Liver (tissue), 8 donors: ENCODE measurements at regions not wholly inside any gene's neighbourhood (a gene's known extent, or its start where the extent isn't known, plus 50 kb on each side); places are given as distances from the start of the nearest gene placed in this dataset.

Source experiments
- DNase-seq: peaks from one replicate; pipeline ENCODE4 v3.0.0-alpha.2; 2017; ENCODE audit warnings: low spot score
- H3K27ac ChIP-seq, 2 donors: one replicate each; pipeline ENCODE4 v1.7.0; 2013; ENCODE audit warnings: inconsistent platforms in 2 of 2, low read length in 2 of 2, control low read depth in 1 of 2, low read depth in 1 of 2, mild to moderate bottlenecking in 1 of 2
- H3K27me3 ChIP-seq, 4 donors: one replicate each; pipeline versions ENCODE4 v1.6.1 to v1.7.0; 2013; ENCODE audit warnings: low read length in 3 of 4, inconsistent platforms in 1 of 4, mild to moderate bottlenecking in 1 of 4, moderate library complexity in 1 of 4; ENCODE audit not compliant: control insufficient read depth in 4 of 4, insufficient read depth in 4 of 4
- H3K36me3 ChIP-seq, 4 donors: one replicate each; pipeline versions ENCODE4 v1.6.1 to v1.7.0; 2013; ENCODE audit warnings: low read length in 3 of 4, mild to moderate bottlenecking in 3 of 4, low read depth in 1 of 4, moderate library complexity in 1 of 4; ENCODE audit not compliant: control insufficient read depth in 4 of 4, insufficient read depth in 3 of 4
- H3K4me1 ChIP-seq, 4 donors: one replicate each; pipeline versions ENCODE4 v1.6.1 to v1.7.0; 2013; ENCODE audit warnings: low read length in 3 of 4, mild to moderate bottlenecking in 3 of 4, moderate library complexity in 1 of 4; ENCODE audit not compliant: control insufficient read depth in 4 of 4, insufficient read depth in 4 of 4
- H3K4me3 ChIP-seq, 3 donors: one replicate each; pipeline versions ENCODE4 v1.6.1 to v1.7.0; 2013; ENCODE audit warnings: low read length in 3 of 3, control low read depth in 1 of 3, low read depth in 1 of 3, mild to moderate bottlenecking in 1 of 3
- H3K9ac ChIP-seq, 2 donors: one replicate each; pipeline ENCODE4 v1.7.0; 2013; ENCODE audit warnings: low read length in 2 of 2, mild to moderate bottlenecking in 2 of 2, moderate library complexity in 2 of 2, control low read depth in 1 of 2, low read depth in 1 of 2
- H3K9me3 ChIP-seq, 4 donors: one replicate each; pipeline versions ENCODE4 v1.6.1 to v1.7.0; 2013; ENCODE audit warnings: low read length in 3 of 4; ENCODE audit not compliant: control insufficient read depth in 4 of 4
- ATF3 ChIP-seq: IDR thresholded peaks from 2 replicates; pipeline ENCODE4 v1.6.1; 2016; ENCODE audit warnings: antibody characterized with exemption
- CTCF ChIP-seq: fragments of 150-350 bp; IDR thresholded peaks from 2 replicates; pipeline ENCODE4 v1.5.1; 2017; ENCODE audit warnings: improper control_type of control experiment, low read depth, low read length; ENCODE audit not compliant: missing input control
- EGR1 ChIP-seq, 2 donors: IDR thresholded peaks; 2 replicates each; pipeline ENCODE4 v1.6.1; 2016 to 2018; ENCODE audit warnings: antibody characterized with exemption in 2 of 2, low read depth in 2 of 2
- FOXA1 ChIP-seq: IDR thresholded peaks from 2 replicates; pipeline ENCODE4 v1.6.1; 2016; ENCODE audit warnings: antibody characterized with exemption
- GABPA ChIP-seq, 2 donors: IDR thresholded peaks in 1 of 2; conservative IDR thresholded peaks in 1 of 2; 2 replicates each; pipeline ENCODE4 v1.6.1; 2016; ENCODE audit warnings: antibody characterized with exemption in 2 of 2, mild to moderate bottlenecking in 1 of 2, moderate library complexity in 1 of 2
- HNF4A ChIP-seq, 2 donors: conservative IDR thresholded peaks; 2 replicates each; pipeline ENCODE4 v1.6.1; 2016; ENCODE audit warnings: antibody characterized with exemption in 2 of 2, mild to moderate bottlenecking in 2 of 2
- HNF4G ChIP-seq: IDR thresholded peaks from 2 replicates; pipeline ENCODE4 v1.6.1; 2016; ENCODE audit warnings: antibody characterized with exemption
- JUND ChIP-seq, 2 donors: IDR thresholded peaks; 2 replicates each; pipeline ENCODE4 v1.6.1; 2016; ENCODE audit warnings: antibody characterized with exemption in 2 of 2
- MAX ChIP-seq: IDR thresholded peaks from 2 replicates; pipeline ENCODE4 v1.6.1; 2016; ENCODE audit warnings: antibody characterized with exemption
- NR2F2 ChIP-seq: IDR thresholded peaks from 2 replicates; pipeline ENCODE4 v1.6.1; 2016; ENCODE audit warnings: antibody characterized with exemption
- RAD21 ChIP-seq, 2 donors: IDR thresholded peaks; 2 replicates each; pipeline ENCODE4 v1.6.1; 2016; ENCODE audit warnings: antibody characterized with exemption in 2 of 2, mild to moderate bottlenecking in 2 of 2
- REST ChIP-seq: IDR thresholded peaks from 2 replicates; pipeline ENCODE4 v1.6.1; 2016; ENCODE audit warnings: antibody characterized with exemption, mild to moderate bottlenecking
- RXRA ChIP-seq, 2 donors: IDR thresholded peaks; 2 replicates each; pipeline ENCODE4 v1.6.1; 2017 to 2018; ENCODE audit warnings: antibody characterized with exemption in 2 of 2, mild to moderate bottlenecking in 1 of 2
- SP1 ChIP-seq: IDR thresholded peaks from 2 replicates; pipeline ENCODE4 v1.6.1; 2018; ENCODE audit warnings: antibody characterized with exemption, mild to moderate bottlenecking
- TAF1 ChIP-seq: conservative IDR thresholded peaks from 2 replicates; pipeline ENCODE4 v1.6.1; 2016; ENCODE audit warnings: antibody characterized with exemption, mild to moderate bottlenecking
- YY1 ChIP-seq: IDR thresholded peaks from 2 replicates; pipeline ENCODE4 v1.6.1; 2016; ENCODE audit warnings: antibody characterized with exemption, mild to moderate bottlenecking
- ZBTB33 ChIP-seq: IDR thresholded peaks from 2 replicates; pipeline ENCODE4 v1.6.1; 2016; ENCODE audit warnings: antibody characterized with exemption
- WGBS: extraction: QIAGEN DNeasy Blood & Tissue Kit; methylation state at CpG from one replicate; pipeline ENCODE4 v1.1.7; 2013; 5-methylcytosine and 5-hydroxymethylcytosine counted together
- donor health status: healthy.
- donor health status: healthy.
- donor health status: healthy.
- donor health status: healthy.
- donor health status: healthy.

GRCh38 chr2:76316691-76317090 lies 606.0 kb upstream of the GCFC2 start:
- no peaks in the 10 kb centered on the region for H3K36me3 ChIP-seq
- TF ChIP-seq HNF4A (conservative IDR thresholded peaks at IDR 0.05) (no peak), YY1 (no peak), EGR1 (IDR thresholded peaks at IDR 0.05; ENCODE audit: low read depth in 2 of 2) (no peak), RXRA (IDR thresholded peaks at IDR 0.05) (no peak), RAD21 (IDR thresholded peaks at IDR 0.05) (no peak), SP1 (no peak), ATF3 (no peak), GABPA (IDR thresholded peaks at IDR 0.05 in 1 of 2, conservative IDR thresholded peaks at IDR 0.05 in 1 of 2) (no peak), HNF4G (no peak), REST (no peak), TAF1 (no peak), NR2F2 (no peak), ZBTB33 (no peak), CTCF (no peak), FOXA1 (no peak), JUND (IDR thresholded peaks at IDR 0.05) (no peak), MAX (no peak)
- H3K27me3 ChIP-seq = no peaks in the 10 kb centered on the region
- no peak overlapping the region for H3K4me3 ChIP-seq
- DNase-seq = no peak
- WGBS = 78% methylated on average over 6 of the region's 6 CpGs
- H3K27ac ChIP-seq = no peak overlapping the region
- no peak overlapping the region for H3K9ac ChIP-seq
- H3K4me1 ChIP-seq = no peaks in the 10 kb centered on the region
- no peaks in the 10 kb centered on the region for H3K9me3 ChIP-seq
